HG02759 (cell line): ENCODE measurements at regions not wholly inside any gene's neighbourhood (a gene's known extent, or its start where the extent isn't known, plus 50 kb on each side); places are given as distances from the start of the nearest gene placed in this dataset.

Experiments used
- ATAC-seq: cut with Tn5 transposase; IDR thresholded peaks from one replicate; pipeline ENCODE4 v1.9.1; 2021; ENCODE audit warnings: mild to moderate bottlenecking, moderate library complexity; ENCODE audit not compliant: unreplicated experiment

DNA sequence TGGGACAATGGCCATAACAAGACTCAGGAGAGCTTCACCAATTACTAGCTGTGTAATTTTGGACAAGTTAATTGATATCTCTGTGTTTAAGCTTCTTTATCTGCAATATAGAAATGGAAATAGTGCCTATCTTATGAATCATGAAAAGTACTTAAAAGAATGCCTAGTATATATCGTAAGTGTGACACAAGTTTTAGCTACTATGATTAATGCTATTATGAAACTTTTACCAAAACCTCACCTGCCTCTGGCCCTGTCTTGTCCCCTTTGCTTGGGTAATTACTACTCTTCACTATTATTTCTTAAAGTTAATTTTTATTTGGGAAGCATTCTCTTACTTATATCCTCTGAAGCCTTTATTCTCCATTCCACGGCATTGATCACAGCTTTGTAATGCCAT, 75.0 kb upstream of the NETO1 start:
- ATAC-seq = no peak

DNA sequence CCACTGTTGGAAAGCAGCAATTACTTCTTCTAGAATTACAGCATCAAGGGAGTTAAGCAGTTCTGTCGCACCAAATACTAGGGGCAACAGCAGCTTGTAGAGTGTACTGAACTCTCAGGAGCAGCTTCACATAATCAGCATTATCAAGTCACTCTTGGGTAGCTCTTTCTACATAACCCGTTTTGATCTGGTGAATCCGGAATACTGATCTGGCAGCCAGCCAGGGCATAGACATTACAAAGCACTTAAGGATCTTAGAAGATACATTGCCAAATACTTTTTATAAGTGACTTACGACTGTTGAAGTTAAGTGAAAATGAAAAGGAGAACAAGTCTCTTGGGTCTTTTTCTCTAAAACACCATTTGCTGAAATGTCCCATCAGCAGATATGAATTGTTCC, 73.2 kb upstream of the NETO1 start:
- no peak for ATAC-seq

DNA sequence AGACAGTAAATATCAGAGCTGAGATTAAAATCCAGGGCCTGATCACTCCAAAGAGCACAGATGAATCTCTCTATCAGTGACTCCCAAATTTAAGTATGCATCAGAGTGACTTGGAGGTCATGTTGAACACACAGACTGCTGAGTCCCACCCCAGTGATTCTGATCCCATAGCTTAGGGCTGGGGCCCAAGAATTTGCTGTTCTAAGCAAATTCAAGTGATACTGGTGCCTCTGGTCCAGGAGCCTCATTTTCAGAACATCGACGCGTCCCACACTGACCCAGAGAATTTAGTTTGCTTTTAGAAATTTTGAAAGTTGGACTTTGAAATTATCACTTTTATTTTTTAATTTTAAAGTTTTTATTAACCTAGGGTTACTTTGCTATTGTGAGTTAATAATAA, 72.7 kb upstream of the NETO1 start:
- no peak for ATAC-seq

DNA sequence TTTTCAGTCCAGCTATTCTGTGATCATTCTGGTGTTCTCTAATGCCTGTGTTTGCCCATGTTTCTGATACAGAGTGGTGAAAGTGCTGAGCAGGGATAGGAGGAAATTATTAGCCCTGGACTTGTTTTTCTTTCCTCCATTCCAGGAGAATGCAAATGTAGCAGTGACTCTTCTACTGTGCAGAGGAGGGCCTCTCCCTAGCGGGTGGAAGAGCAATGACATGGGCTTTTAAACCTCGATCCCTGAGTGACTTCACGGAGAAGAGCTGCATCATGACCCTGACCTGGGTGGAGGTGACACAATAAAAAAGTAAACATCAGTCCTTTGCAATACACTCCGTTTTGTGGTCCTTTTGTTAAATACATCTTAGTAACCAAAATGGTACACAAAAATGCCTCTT, 68.0 kb upstream of the NETO1 start:
- no peak for ATAC-seq

DNA sequence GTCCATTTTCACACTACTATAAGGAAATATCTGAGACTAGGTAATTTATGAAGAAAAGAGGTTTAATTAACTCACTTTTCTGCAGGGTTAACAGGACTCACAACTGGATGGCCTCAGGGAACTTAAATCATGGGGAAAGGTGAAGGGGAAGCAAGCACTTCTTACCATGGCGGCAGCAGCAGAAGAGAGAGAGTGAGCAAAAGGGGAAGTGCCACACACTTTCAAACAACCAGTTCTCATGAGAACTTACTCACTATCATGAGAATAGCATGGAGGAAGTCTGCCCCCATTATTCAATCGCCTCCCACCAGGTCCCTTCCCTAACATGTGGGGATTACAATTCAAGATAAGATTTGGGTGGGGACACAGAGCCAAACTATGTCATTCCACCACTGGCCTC, 55.1 kb upstream of the NETO1 start:
- ATAC-seq = no peak
